CD4-positive, CD25-positive, alpha-beta regulatory T cell (primary cell): ENCODE measurements at regions not wholly inside any gene's neighbourhood (a gene's known extent, or its start where the extent isn't known, plus 50 kb on each side); places are given as distances from the start of the nearest gene placed in this dataset.

Source experiments
- ATAC-seq, 2 donors: fragments of 150-1000 bp; cut with Tn5 transposase; one replicate each; pipeline ENCODE4 v1.10.0; 2021; ENCODE audit warnings: low read depth in 2 of 2, moderate number of reproducible peaks in 2 of 2, moderate library complexity in 1 of 2
- DNase-seq, 3 donors: peaks; one replicate each; pipeline versions ENCODE4 v3.0.0 to v3.0.0-alpha.2; 2012 to 2022; ENCODE audit warnings: mixed read lengths in 1 of 3
- H3K27ac ChIP-seq: one replicate; pipeline ENCODE4 v1.7.0; 2013; ENCODE audit warnings: mild to moderate bottlenecking, low read length; ENCODE audit not compliant: insufficient read depth, poor library complexity, severe bottlenecking
- H3K27me3 ChIP-seq: one replicate; pipeline ENCODE4 v1.7.0; 2013; ENCODE audit warnings: low read length; ENCODE audit not compliant: control insufficient read depth, insufficient read depth
- H3K36me3 ChIP-seq: one replicate; pipeline ENCODE4 v1.7.0; 2013; ENCODE audit warnings: mild to moderate bottlenecking, low read length, moderate library complexity; ENCODE audit not compliant: control insufficient read depth, insufficient read depth
- H3K4me1 ChIP-seq: 2 replicates; pipeline ENCODE4 v1.7.0; 2013; ENCODE audit warnings: mild to moderate bottlenecking, low read length; ENCODE audit not compliant: insufficient read depth, control insufficient read depth, poor library complexity, severe bottlenecking
- H3K4me3 ChIP-seq: one replicate; pipeline ENCODE4 v1.7.0; 2013; ENCODE audit warnings: low read depth, mild to moderate bottlenecking, low read length, moderate library complexity
- H3K9me3 ChIP-seq, 2 experiments: 1 replicate in 1 of 2; 2 replicates in 1 of 2; pipeline ENCODE4 v1.7.0; 2013; ENCODE audit warnings: low read length in 2 of 2, mild to moderate bottlenecking in 1 of 2, moderate library complexity in 1 of 2; ENCODE audit not compliant: control insufficient read depth in 2 of 2
- H3K27ac Mint-ChIP-seq, 3 donors: one replicate each; pipeline ENCODE4 v1.8.0; 2020 to 2022; ENCODE audit warnings: mild to moderate bottlenecking in 3 of 3, mixed read lengths in 3 of 3, moderate library complexity in 2 of 3
- H3K27me3 Mint-ChIP-seq: one replicate; pipeline ENCODE4 v1.8.0; 2022; ENCODE audit warnings: mild to moderate bottlenecking, mixed read lengths
- H3K36me3 Mint-ChIP-seq: one replicate; pipeline ENCODE4 v1.8.0; 2020; ENCODE audit warnings: mixed read lengths
- H3K4me1 Mint-ChIP-seq, 4 donors: one replicate each; pipeline ENCODE4 v1.8.0; 2020 to 2022; ENCODE audit warnings: mixed read lengths in 4 of 4, mild to moderate bottlenecking in 1 of 4
- H3K4me3 Mint-ChIP-seq, 4 donors: one replicate each; pipeline ENCODE4 v1.8.0; 2020 to 2022; ENCODE audit warnings: mild to moderate bottlenecking in 4 of 4, mixed read lengths in 4 of 4, moderate library complexity in 3 of 4
- H3K9me3 Mint-ChIP-seq, 7 donors: one replicate each; pipeline ENCODE4 v1.8.0; 2020 to 2022; ENCODE audit warnings: mixed read lengths in 7 of 7, mild to moderate bottlenecking in 3 of 7, moderate library complexity in 2 of 7

DNA sequence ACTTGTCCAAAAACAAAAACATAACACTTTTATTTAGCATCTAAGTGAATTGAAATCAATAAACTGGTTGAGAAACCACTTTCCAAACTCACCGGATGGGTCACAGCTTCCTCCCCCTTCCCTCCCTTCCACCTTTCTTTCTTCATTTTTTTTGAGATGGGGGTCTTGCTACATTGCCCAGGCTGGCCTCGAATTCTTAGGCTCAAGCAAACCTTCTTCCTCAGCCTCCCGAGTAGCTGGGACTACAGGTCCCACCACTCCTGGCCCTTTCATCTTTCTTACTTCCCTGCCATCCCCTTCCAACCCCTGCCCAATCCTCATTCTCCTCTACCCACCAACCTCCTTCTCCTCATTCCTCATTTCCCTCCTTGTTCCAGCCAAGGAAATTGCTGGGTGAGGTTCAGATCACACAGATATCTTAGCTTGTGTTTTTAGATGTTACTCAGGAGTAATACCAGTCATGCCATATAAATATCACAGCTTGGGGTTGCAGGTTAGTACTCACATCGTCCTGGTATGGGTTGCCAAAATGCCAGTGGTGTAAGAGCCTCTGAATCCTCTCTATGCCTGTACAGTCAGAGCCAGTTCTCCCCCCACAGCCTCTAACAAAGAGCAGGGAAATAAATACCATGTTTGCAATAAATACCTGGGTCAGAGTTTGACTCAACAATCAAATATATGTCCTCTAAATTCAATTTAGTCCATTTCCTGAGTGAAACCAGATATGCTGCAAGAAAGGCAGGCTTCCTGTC is 132.7 kb upstream of the NDUFV2 start:
- Mint-ChIP-seq H3K27me3 (peaks cover 21% of the 10 kb centered on the region), H3K36me3 (no peaks in the 10 kb centered on the region), H3K4me3 (no peak overlapping the region), H3K4me1 (no peaks in the 10 kb centered on the region), H3K9me3 (peaks cover 0 to 5% (median 0%) of the 10 kb centered on the region in 7 donors), H3K27ac (no peak overlapping the region)
- no peaks in the 10 kb centered on the region for H3K27me3 ChIP-seq
- H3K4me3 ChIP-seq = no peak overlapping the region
- H3K36me3 ChIP-seq = no peaks in the 10 kb centered on the region
- ATAC-seq = no peak
- DNase-seq = no peak
- no peaks in the 10 kb centered on the region for H3K9me3 ChIP-seq
- no peak overlapping the region for H3K27ac ChIP-seq
- H3K4me1 ChIP-seq = no peaks in the 10 kb centered on the region

GRCh38 chr18:8970843-8971242 is 131.7 kb upstream of the NDUFV2 start:
- Histone ChIP-seq H3K4me1 (no peaks in the 10 kb centered on the region), H3K9me3 (no peaks in the 10 kb centered on the region), H3K27me3 (no peaks in the 10 kb centered on the region), H3K4me3 (no peak overlapping the region), H3K36me3 (no peaks in the 10 kb centered on the region), H3K27ac (no peak overlapping the region)
- ATAC-seq (no peak), DNase-seq (no peak)
- Mint-ChIP-seq H3K36me3 (no peaks in the 10 kb centered on the region), H3K4me1 (no peaks in the 10 kb centered on the region), H3K27ac (no peak overlapping the region), H3K9me3 (peaks cover 0 to 5% (median 0%) of the 10 kb centered on the region in 7 donors), H3K27me3 (peaks cover 18% of the 10 kb centered on the region), H3K4me3 (no peak overlapping the region)

GRCh38 chr18:8972116-8972515 is 130.4 kb upstream of the NDUFV2 start:
- H3K4me3 Mint-ChIP-seq = no peak overlapping the region
- H3K4me1 Mint-ChIP-seq = no peaks in the 10 kb centered on the region
- ATAC-seq = no peak
- DNase-seq = no peak
- peaks cover 23% of the 10 kb centered on the region for H3K27me3 Mint-ChIP-seq
- H3K27ac Mint-ChIP-seq = no peak overlapping the region
- H3K36me3 Mint-ChIP-seq = no peaks in the 10 kb centered on the region
- no peaks in the 10 kb centered on the region for H3K4me1 ChIP-seq
- no peak overlapping the region for H3K4me3 ChIP-seq
- H3K27me3 ChIP-seq = no peaks in the 10 kb centered on the region
- no peak overlapping the region for H3K27ac ChIP-seq
- no peaks in the 10 kb centered on the region for H3K36me3 ChIP-seq
- H3K9me3 ChIP-seq = no peaks in the 10 kb centered on the region
- peaks cover 0 to 5% (median 0%) of the 10 kb centered on the region in 7 donors for H3K9me3 Mint-ChIP-seq

- H3K9me3 Mint-ChIP-seq = peaks cover 0 to 5% (median 0%) of the 10 kb centered on the region in 7 donors
Measured at GRCh38 chr18:8974279-8974678, 128.2 kb upstream of the NDUFV2 start.

DNA sequence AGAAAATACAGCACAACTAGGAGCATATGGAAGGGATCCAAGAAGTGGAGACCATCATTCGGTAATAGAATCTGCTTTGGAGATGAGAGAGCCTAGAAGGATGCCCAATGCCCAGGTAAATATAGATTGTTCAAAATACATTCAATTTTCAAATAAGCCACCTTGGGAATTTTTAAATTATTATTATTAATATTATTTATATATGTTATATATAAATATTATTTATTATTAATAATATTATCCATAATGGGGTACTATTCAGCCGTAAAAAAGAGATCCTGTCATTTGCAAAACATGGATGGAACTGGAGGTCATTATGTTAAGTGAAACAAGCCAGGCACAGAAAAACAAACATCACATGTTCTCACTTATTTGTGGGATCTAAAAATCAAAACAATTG is 127.8 kb upstream of the NDUFV2 start:
- H3K9me3 Mint-ChIP-seq = peaks cover 0 to 5% (median 0%) of the 10 kb centered on the region in 7 donors
- H3K27ac Mint-ChIP-seq = no peak overlapping the region
- Histone ChIP-seq H3K36me3 (no peaks in the 10 kb centered on the region), H3K4me3 (no peak overlapping the region), H3K9me3 (no peaks in the 10 kb centered on the region), H3K27ac (no peak overlapping the region), H3K4me1 (no peaks in the 10 kb centered on the region), H3K27me3 (peaks cover 6% of the 10 kb centered on the region)
- DNase-seq = no peak
- no peak overlapping the region for H3K4me3 Mint-ChIP-seq
- no peaks in the 10 kb centered on the region for H3K4me1 Mint-ChIP-seq
- no peak for ATAC-seq
- H3K27me3 Mint-ChIP-seq = peaks cover 22% of the 10 kb centered on the region
- no peaks in the 10 kb centered on the region for H3K36me3 Mint-ChIP-seq

More at GRCh38 chr18:8974279-8974678, 128.2 kb upstream of the NDUFV2 start:
- Mint-ChIP-seq H3K36me3 (no peaks in the 10 kb centered on the region), H3K4me1 (no peaks in the 10 kb centered on the region), H3K27me3 (peaks cover 20% of the 10 kb centered on the region), H3K27ac (no peak overlapping the region), H3K4me3 (no peak overlapping the region)
- DNase-seq (no peak), ATAC-seq (no peak)
- peaks cover 6% of the 10 kb centered on the region for H3K27me3 ChIP-seq
- H3K4me3 ChIP-seq = no peak overlapping the region
- no peaks in the 10 kb centered on the region for H3K9me3 ChIP-seq
- H3K36me3 ChIP-seq = no peaks in the 10 kb centered on the region
- H3K4me1 ChIP-seq = no peaks in the 10 kb centered on the region
- H3K27ac ChIP-seq = no peak overlapping the region

- no peak for DNase-seq
- Histone ChIP-seq H3K9me3 (no peaks in the 10 kb centered on the region), H3K36me3 (no peaks in the 10 kb centered on the region), H3K4me1 (no peaks in the 10 kb centered on the region), H3K27me3 (peaks cover 6% of the 10 kb centered on the region), H3K27ac (no peak overlapping the region), H3K4me3 (no peak overlapping the region)
- Mint-ChIP-seq H3K9me3 (peaks cover 0 to 5% (median 0%) of the 10 kb centered on the region in 7 donors), H3K27ac (no peak overlapping the region), H3K27me3 (peaks cover 21% of the 10 kb centered on the region), H3K4me1 (no peaks in the 10 kb centered on the region), H3K36me3 (no peaks in the 10 kb centered on the region), H3K4me3 (no peak overlapping the region)
- ATAC-seq = no peak
Measured at GRCh38 chr18:8975624-8976023, 126.9 kb upstream of the NDUFV2 start.

DNA sequence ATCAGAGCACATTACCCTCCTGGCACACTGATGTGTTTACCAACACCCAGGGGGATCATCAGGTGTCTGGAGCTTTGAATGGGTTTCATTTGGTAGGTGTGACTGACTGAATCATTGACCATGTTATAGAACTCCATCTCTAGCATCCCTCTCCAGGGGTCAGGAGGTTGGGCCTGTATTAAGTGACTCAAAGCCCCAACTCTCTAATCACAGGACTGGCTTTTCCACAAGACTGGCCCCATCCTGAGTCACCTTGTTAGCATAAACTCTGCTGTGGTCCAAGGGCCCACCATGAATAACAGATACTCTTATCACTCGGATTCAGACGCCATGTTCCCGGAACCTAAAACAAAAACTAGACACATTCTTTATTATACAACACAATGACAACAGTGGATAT is 125.9 kb upstream of the NDUFV2 start:
- H3K36me3 ChIP-seq = no peaks in the 10 kb centered on the region
- H3K4me3 ChIP-seq = no peak overlapping the region
- H3K36me3 Mint-ChIP-seq = no peaks in the 10 kb centered on the region
- H3K9me3 ChIP-seq = no peaks in the 10 kb centered on the region
- H3K9me3 Mint-ChIP-seq = peaks cover 0 to 5% (median 0%) of the 10 kb centered on the region in 7 donors
- no peaks in the 10 kb centered on the region for H3K4me1 Mint-ChIP-seq
- no peak overlapping the region for H3K27ac ChIP-seq
- H3K27ac Mint-ChIP-seq = no peak overlapping the region
- peaks cover 6% of the 10 kb centered on the region for H3K27me3 ChIP-seq
- no peak for ATAC-seq
- H3K4me3 Mint-ChIP-seq = no peak overlapping the region
- no peak for DNase-seq
- H3K27me3 Mint-ChIP-seq = peaks cover 15% of the 10 kb centered on the region
- H3K4me1 ChIP-seq = no peaks in the 10 kb centered on the region

DNA sequence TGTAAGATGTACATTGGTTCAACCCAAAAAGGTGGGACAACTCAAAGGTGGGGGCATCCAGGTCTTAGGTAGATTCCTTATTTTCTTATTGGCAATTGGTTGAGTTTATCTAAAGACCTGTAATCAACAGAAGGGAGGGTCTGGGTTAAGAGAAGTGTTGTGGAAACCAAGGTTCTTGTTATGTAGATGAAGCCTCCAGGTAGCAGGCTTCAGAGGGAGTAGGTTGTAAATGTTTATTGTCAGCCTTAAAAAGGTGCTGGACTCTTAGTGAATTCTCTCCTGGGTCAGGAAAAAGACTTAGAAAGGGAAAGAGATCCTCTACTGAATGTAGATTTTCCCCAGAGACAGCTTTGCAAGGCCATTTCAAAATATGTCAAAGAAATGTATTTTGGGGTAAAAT is 125.3 kb upstream of the NDUFV2 start:
- H3K4me3 ChIP-seq = no peak overlapping the region
- H3K4me1 ChIP-seq = no peaks in the 10 kb centered on the region
- no peaks in the 10 kb centered on the region for H3K36me3 ChIP-seq
- Mint-ChIP-seq H3K4me3 (no peak overlapping the region), H3K27ac (no peak overlapping the region), H3K27me3 (peaks cover 15% of the 10 kb centered on the region), H3K4me1 (no peaks in the 10 kb centered on the region), H3K36me3 (no peaks in the 10 kb centered on the region), H3K9me3 (peaks cover 0 to 5% (median 0%) of the 10 kb centered on the region in 7 donors)
- peaks cover 6% of the 10 kb centered on the region for H3K27me3 ChIP-seq
- DNase-seq (no peak), ATAC-seq (no peak)
- no peak overlapping the region for H3K27ac ChIP-seq
- no peaks in the 10 kb centered on the region for H3K9me3 ChIP-seq
